GM12878 (cell line): ENCODE measurements at regions not wholly inside any gene's neighbourhood (a gene's known extent, or its start where the extent isn't known, plus 50 kb on each side); places are given as distances from the start of the nearest gene placed in this dataset.
A peak's percentile ranks its signal among the peaks of the same experiment; 100 is the strongest.

Experiments
- ATAC-seq: fragments of 200-7000 bp; cut with Tn5 transposase; 3 replicates; pipeline ENCODE4 v1.9.1; 2020; ENCODE audit warnings: mild to moderate bottlenecking, moderate library complexity
- BruUV-seq: library from RNA; stranded (reverse); fragments of 400-500 nt; replicated peaks from 2 replicates; lab custom pipeline; 2021; lab: Mats Ljungman, UMichigan
- CTCF ChIA-PET: fragments of 300-600 bp; sonication (Branson Sonifier 250); formaldehyde crosslinking; extraction: SDS; loops from one replicate; lab custom pipeline; 2021; ENCODE audit warnings: inconsistent platforms; lab: Yijun Ruan, JAX
- POLR2A ChIA-PET: fragments of 350-600 bp; formaldehyde crosslinking; extraction: SDS; loops from one replicate; lab custom pipeline; 2021; ENCODE audit warnings: inconsistent platforms; lab: Charles Lee
- RAD21 ChIA-PET: fragments of 300-600 bp; sonication (Branson Sonifier 250); formaldehyde crosslinking; loops from one replicate; lab custom pipeline; 2023; ENCODE audit warnings: antibody characterized with exemption; ENCODE audit not compliant: unreplicated experiment; lab: Charles Lee
- SMC1A ChIA-PET: fragments of 300-600 bp; sonication (Branson Sonifier 250); formaldehyde crosslinking; loops from one replicate; lab custom pipeline; 2023; ENCODE audit not compliant: unreplicated experiment, uncharacterized antibody; lab: Charles Lee
- DNase-seq: peaks from one replicate; pipeline ENCODE4 v3.0.0-alpha.2; 2011; ENCODE audit warnings: low read depth, low spot score
- FAIRE-seq: peaks from 3 replicates; lab custom pipeline; 2011; peaks lifted over from hg19 to GRCh38; lab: Jason Lieb, UNC
- H2AFZ ChIP-seq: 2 replicates; pipeline ENCODE4 v1.6.0; 2011; ENCODE audit warnings: low read depth, low read length, control low read depth; ENCODE audit not compliant: control insufficient read depth
- H3K27ac ChIP-seq: 2 replicates; pipeline ENCODE4 v1.5.1; 2011; ENCODE audit warnings: control low read depth; ENCODE audit not compliant: control insufficient read depth, insufficient read depth
- H3K27me3 ChIP-seq, 2 experiments: replicated peaks in 1 of 2; 2 replicates each; pipeline versions ENCODE4 v1.6.0 to v1.6.1; 2011; ENCODE audit warnings: low read length in 1 of 2; ENCODE audit not compliant: control insufficient read depth in 2 of 2, insufficient read depth in 2 of 2
- H3K36me3 ChIP-seq, 2 experiments: 2 replicates each; pipeline ENCODE4 v1.5.1; 2011; ENCODE audit warnings: low read length in 1 of 2; ENCODE audit not compliant: control insufficient read depth in 2 of 2, insufficient read depth in 2 of 2
- H3K4me1 ChIP-seq: 2 replicates; pipeline ENCODE4 v1.6.1; 2011; ENCODE audit warnings: mild to moderate bottlenecking, low read length, moderate library complexity, mixed read lengths; ENCODE audit not compliant: control insufficient read depth, insufficient read depth
- H3K4me2 ChIP-seq: 2 replicates; pipeline ENCODE4 v1.6.0; 2011; ENCODE audit warnings: control low read depth; ENCODE audit not compliant: control insufficient read depth, insufficient read depth
- H3K4me3 ChIP-seq: fragments of 200-600 bp; sonication (generic); 2 replicates; pipeline ENCODE4 v1.5.1; 2016
- H3K79me2 ChIP-seq: 2 replicates; pipeline ENCODE4 v1.6.0; 2011; ENCODE audit warnings: low read length; ENCODE audit not compliant: control insufficient read depth, insufficient read depth
- H3K9ac ChIP-seq: 2 replicates; pipeline ENCODE4 v1.8.0; 2011; ENCODE audit warnings: low read length, control low read depth, mixed read lengths; ENCODE audit not compliant: control insufficient read depth, insufficient read depth
- H3K9me3 ChIP-seq: replicated peaks from 3 replicates; pipeline ENCODE4 v1.5.1; 2011; ENCODE audit warnings: mild to moderate bottlenecking, low read length; ENCODE audit not compliant: control insufficient read depth, insufficient read depth
- H4K20me1 ChIP-seq: 2 replicates; pipeline ENCODE4 v1.6.0; 2011; ENCODE audit not compliant: control insufficient read depth, insufficient read depth
- IKZF2 ChIP-seq, 2 experiments: fragments of 450-650 bp; IDR thresholded peaks; 2 replicates each; pipeline ENCODE4 v1.6.1; 2017; ENCODE audit warnings: mild to moderate bottlenecking in 2 of 2, moderate library complexity in 2 of 2
- JUNB ChIP-seq: IDR thresholded peaks from 2 replicates; pipeline ENCODE4 v1.6.1; 2016; ENCODE audit warnings: antibody characterized with exemption, mild to moderate bottlenecking
- MTA2 ChIP-seq: fragments of 450-650 bp; IDR thresholded peaks from 2 replicates; pipeline ENCODE4 v1.6.1; 2016; ENCODE audit warnings: low read depth, mild to moderate bottlenecking, moderate library complexity
- NBN ChIP-seq: fragments of 450-650 bp; IDR thresholded peaks from 2 replicates; pipeline ENCODE4 v1.6.1; 2016
- POLR2AphosphoS2 ChIP-seq: IDR thresholded peaks from 2 replicates; pipeline ENCODE4 v1.6.1; 2011; ENCODE audit warnings: low read depth, mild to moderate bottlenecking, low read length, improper control_type of control experiment, moderate library complexity
- RELA ChIP-seq: fragments of 450-650 bp; IDR thresholded peaks from 2 replicates; pipeline ENCODE4 v1.8.0; 2014; ENCODE audit warnings: borderline replicate concordance; ENCODE audit not compliant: partially characterized antibody
- SMAD1 ChIP-seq: fragments of 450-650 bp; IDR thresholded peaks from 2 replicates; pipeline ENCODE4 v1.6.1; 2018; ENCODE audit warnings: mild to moderate bottlenecking, low read depth; ENCODE audit not compliant: partially characterized antibody
- SREBF1 ChIP-seq: IDR thresholded peaks from 2 replicates; pipeline ENCODE4 v1.6.1; 2012; ENCODE audit warnings: mild to moderate bottlenecking, low read length
- ZZZ3 ChIP-seq: IDR thresholded peaks from 2 replicates; pipeline ENCODE4 v1.6.1; 2011; ENCODE audit warnings: low read depth; ENCODE audit not compliant: control insufficient read depth, insufficient read length
- WGBS: methylation state at CpG from one replicate; pipeline ENCODE4 v1.1.6; 2016; ENCODE audit warnings: low lambda C conversion rate; ENCODE audit not compliant: insufficient replicate concordance, insufficient coverage; ENCODE audit errors: missing lambda C conversion rate; 5-methylcytosine and 5-hydroxymethylcytosine counted together
- in situ Hi-C: fragments of 300-500 bp; cut with MboI; formaldehyde crosslinking; loops from 9 replicates; pipeline ENCODE4 v1.14.3; 2018; ENCODE audit warnings: mixed read lengths
- intact Hi-C: fragments of 100-400 bp; cut with micrococcal nuclease; formaldehyde crosslinking; loops from one replicate; pipeline ENCODE4 v1.14.2; 2022; ENCODE audit not compliant: unreplicated experiment
- TF ChIP-seq, protein P1 (sequence below): IDR thresholded peaks from 2 replicates; pipeline ENCODE4 v1.6.1; 2012; ENCODE audit warnings: low read length, inconsistent platforms
- TF ChIP-seq, protein P2 (sequence below): fragments of 450-650 bp; IDR thresholded peaks from 2 replicates; pipeline ENCODE4 v1.6.1; 2017; ENCODE audit warnings: low read depth, mild to moderate bottlenecking, moderate library complexity
- TF ChIP-seq, protein P3 (sequence below): fragments of 450-650 bp; IDR thresholded peaks from 2 replicates; pipeline ENCODE4 v1.6.1; 2018; ENCODE audit warnings: borderline replicate concordance, mild to moderate bottlenecking; ENCODE audit not compliant: partially characterized antibody

DNA sequence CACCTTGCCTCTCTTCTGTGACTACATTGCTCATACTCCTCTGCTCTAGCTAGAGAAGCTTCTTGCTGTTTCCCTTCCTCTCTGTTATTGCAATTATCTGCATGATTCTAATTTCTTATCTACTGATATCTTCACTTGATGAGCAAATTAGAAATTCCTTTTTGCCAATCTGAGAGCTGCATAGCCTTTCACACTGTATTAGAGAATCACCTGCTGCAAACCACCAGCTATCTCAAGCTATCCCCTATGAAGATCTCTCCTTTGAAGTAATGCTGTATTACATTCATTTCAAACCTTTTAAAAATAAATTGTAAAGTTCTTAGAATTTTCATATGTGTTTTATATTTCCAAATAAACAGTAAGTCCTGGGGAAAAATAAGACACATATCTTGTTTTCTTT is 89.0 kb upstream of the ZNF804B start:
- Histone ChIP-seq H3K9ac (no peak overlapping the region), H3K27me3 (no peaks in the 10 kb centered on the region), H3K9me3 (no peaks in the 10 kb centered on the region), H4K20me1 (no peaks in the 10 kb centered on the region), H2AFZ (no peak overlapping the region), H3K4me1 (no peaks in the 10 kb centered on the region), H3K4me2 (no peak overlapping the region), H3K36me3 (no peaks in the 10 kb centered on the region), H3K27ac (no peak overlapping the region), H3K4me3 (no peak overlapping the region), H3K79me2 (no peaks in the 10 kb centered on the region)
- ChIA-PET SMC1A (interaction anchor here (0.6 to 1.6 kb wide), 4 partner anchors 36 to 49 kb away, joined by 3 to 5 read pairs (median 5); no protein-coding TSS in a partner anchor), CTCF (interaction anchor here (1.2 to 1.5 kb wide), 2 partner anchors 42 to 269 kb away, joined by 4 read pairs; no protein-coding TSS in a partner anchor), POLR2A (no interaction called here), RAD21 (interaction anchor here (1.1 kb wide), 2 partner anchors 41 to 42 kb away, joined by 3 to 4 read pairs; no protein-coding TSS in a partner anchor)
- intact Hi-C loops = no loop called here
- BruUV-seq = no TSS peak
- ATAC-seq = peak; percentile 71
- in situ Hi-C loops = no loop called here
- no peak for FAIRE-seq
- DNase-seq = no peak
- TF ChIP-seq ZZZ3 = no peak
- TF ChIP-seq SMAD1 = no peak
- TF ChIP-seq IKZF2 (IDR thresholded peaks at IDR 0.05) = 0 out of 4 replicates have a peak, but pooled peaks of 1 of the 2 experiments have one; percentile 7
- TF ChIP-seq, protein P1, sequence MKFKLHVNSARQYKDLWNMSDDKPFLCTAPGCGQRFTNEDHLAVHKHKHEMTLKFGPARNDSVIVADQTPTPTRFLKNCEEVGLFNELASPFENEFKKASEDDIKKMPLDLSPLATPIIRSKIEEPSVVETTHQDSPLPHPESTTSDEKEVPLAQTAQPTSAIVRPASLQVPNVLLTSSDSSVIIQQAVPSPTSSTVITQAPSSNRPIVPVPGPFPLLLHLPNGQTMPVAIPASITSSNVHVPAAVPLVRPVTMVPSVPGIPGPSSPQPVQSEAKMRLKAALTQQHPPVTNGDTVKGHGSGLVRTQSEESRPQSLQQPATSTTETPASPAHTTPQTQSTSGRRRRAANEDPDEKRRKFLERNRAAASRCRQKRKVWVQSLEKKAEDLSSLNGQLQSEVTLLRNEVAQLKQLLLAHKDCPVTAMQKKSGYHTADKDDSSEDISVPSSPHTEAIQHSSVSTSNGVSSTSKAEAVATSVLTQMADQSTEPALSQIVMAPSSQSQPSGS = no peak; the same call in 1 of the 2 replicates
- TF ChIP-seq POLR2AphosphoS2 = no peak

DNA sequence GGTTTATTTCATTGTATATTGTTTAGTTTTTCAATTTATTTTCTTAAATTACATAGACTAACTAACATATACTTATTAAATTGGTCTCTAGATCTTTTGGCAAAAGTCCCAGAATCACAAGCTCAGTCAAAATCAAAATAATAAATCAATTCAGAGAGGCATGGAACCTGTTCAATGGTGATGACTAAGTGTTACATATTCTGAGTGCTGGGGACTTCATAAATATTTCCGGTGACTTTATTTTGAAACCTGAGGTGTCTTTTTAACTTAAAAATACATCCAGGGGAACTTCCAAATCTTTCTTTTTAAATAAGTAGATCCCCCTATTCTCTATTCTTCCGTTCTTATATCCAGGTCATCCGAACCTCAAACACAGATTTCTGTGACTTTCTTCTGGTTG is 89.6 kb upstream of the ZNF804B start:
- intact Hi-C loops = loop anchor here (5.0 kb wide), 1 partner anchor 43 kb away; no protein-coding TSS in a partner anchor
- CTCF ChIA-PET = interaction anchor here (1.2 to 1.5 kb wide), 2 partner anchors 41 to 268 kb away, joined by 4 read pairs; no protein-coding TSS in a partner anchor
- TF ChIP-seq RELA (peak; percentile 31), SREBF1 (no peak), NBN (no peak), JUNB (peak; percentile 82), MTA2 (peak; percentile 66)
- TF ChIP-seq, protein P2, sequence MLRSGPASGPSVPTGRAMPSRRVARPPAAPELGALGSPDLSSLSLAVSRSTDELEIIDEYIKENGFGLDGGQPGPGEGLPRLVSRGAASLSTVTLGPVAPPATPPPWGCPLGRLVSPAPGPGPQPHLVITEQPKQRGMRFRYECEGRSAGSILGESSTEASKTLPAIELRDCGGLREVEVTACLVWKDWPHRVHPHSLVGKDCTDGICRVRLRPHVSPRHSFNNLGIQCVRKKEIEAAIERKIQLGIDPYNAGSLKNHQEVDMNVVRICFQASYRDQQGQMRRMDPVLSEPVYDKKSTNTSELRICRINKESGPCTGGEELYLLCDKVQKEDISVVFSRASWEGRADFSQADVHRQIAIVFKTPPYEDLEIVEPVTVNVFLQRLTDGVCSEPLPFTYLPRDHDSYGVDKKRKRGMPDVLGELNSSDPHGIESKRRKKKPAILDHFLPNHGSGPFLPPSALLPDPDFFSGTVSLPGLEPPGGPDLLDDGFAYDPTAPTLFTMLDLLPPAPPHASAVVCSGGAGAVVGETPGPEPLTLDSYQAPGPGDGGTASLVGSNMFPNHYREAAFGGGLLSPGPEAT = peak; percentile 83
- TF ChIP-seq, protein P3, sequence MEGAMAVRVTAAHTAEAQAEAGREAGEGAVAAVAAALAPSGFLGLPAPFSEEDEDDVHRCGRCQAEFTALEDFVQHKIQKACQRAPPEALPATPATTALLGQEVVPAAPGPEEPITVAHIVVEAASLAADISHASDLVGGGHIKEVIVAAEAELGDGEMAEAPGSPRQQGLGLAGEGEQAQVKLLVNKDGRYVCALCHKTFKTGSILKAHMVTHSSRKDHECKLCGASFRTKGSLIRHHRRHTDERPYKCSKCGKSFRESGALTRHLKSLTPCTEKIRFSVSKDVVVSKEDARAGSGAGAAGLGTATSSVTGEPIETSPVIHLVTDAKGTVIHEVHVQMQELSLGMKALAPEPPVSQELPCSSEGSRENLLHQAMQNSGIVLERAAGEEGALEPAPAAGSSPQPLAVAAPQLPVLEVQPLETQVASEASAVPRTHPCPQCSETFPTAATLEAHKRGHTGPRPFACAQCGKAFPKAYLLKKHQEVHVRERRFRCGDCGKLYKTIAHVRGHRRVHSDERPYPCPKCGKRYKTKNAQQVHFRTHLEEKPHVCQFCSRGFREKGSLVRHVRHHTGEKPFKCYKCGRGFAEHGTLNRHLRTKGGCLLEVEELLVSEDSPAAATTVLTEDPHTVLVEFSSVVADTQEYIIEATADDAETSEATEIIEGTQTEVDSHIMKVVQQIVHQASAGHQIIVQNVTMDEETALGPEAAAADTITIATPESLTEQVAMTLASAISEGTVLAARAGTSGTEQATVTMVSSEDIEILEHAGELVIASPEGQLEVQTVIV = no peak

More for the DNA sequence above, 89.6 kb upstream of the ZNF804B start:
- H4K20me1 ChIP-seq = no peaks in the 10 kb centered on the region
- H3K27me3 ChIP-seq = no peaks in the 10 kb centered on the region
- no TSS peak for BruUV-seq
- peak; percentile 88 for ATAC-seq
- no peaks in the 10 kb centered on the region for H3K36me3 ChIP-seq
- no peaks in the 10 kb centered on the region for H3K9me3 ChIP-seq
- H3K4me3 ChIP-seq = no peak overlapping the region
- 30% methylated on average over 3 of the region's 3 CpGs for WGBS
- RAD21 ChIA-PET = interaction anchor here (1.1 kb wide), 2 partner anchors 40 to 41 kb away, joined by 3 to 4 read pairs; no protein-coding TSS in a partner anchor
- no peak for DNase-seq
- no peak for FAIRE-seq
- no peak overlapping the region for H3K4me2 ChIP-seq
- SMC1A ChIA-PET = interaction anchor here (1.0 to 1.6 kb wide), 3 partner anchors 35 to 42 kb away, joined by 5 read pairs; no protein-coding TSS in a partner anchor
- POLR2A ChIA-PET = interaction anchor here (0.6 kb wide), 1 partner anchor 21 kb away, joined by 3 read pairs; no protein-coding TSS in a partner anchor
- H2AFZ ChIP-seq = no peak overlapping the region
- no peaks in the 10 kb centered on the region for H3K4me1 ChIP-seq
- in situ Hi-C loops = no loop called here
- no peak overlapping the region for H3K27ac ChIP-seq
- no peaks in the 10 kb centered on the region for H3K79me2 ChIP-seq
- H3K9ac ChIP-seq = no peak overlapping the region
